Fibroblast of lung (primary cell): ENCODE measurements at regions not wholly inside any gene's neighbourhood (a gene's known extent, or its start where the extent isn't known, plus 50 kb on each side); places are given as distances from the start of the nearest gene placed in this dataset.

ENCODE experiments used
- DNase-seq, 2 donors: peaks; one replicate each; pipeline versions ENCODE4 v3.0.0 to v3.0.0-alpha.2; 2010; ENCODE audit warnings: low read depth in 2 of 2
- H2AFZ ChIP-seq: 2 replicates; pipeline ENCODE4 v1.5.1; 2012; ENCODE audit warnings: low read length, control low read depth, inconsistent platforms
- H3K27ac ChIP-seq: 2 replicates; pipeline ENCODE4 v1.5.1; 2011; ENCODE audit warnings: low read length, control low read depth; ENCODE audit not compliant: insufficient read depth
- H3K27me3 ChIP-seq: 2 replicates; pipeline ENCODE4 v1.5.1; 2011; ENCODE audit warnings: mild to moderate bottlenecking, low read length; ENCODE audit not compliant: control insufficient read depth, insufficient read depth
- H3K36me3 ChIP-seq: 2 replicates; pipeline ENCODE4 v1.5.1; 2011; ENCODE audit warnings: low read length; ENCODE audit not compliant: control insufficient read depth, insufficient read depth
- H3K4me1 ChIP-seq: 2 replicates; pipeline ENCODE4 v1.5.1; 2011; ENCODE audit warnings: low read length; ENCODE audit not compliant: control insufficient read depth, insufficient read depth; ENCODE audit errors: extremely low read depth
- H3K4me2 ChIP-seq: 2 replicates; pipeline ENCODE4 v1.5.1; 2011; ENCODE audit warnings: low read length, control low read depth; ENCODE audit not compliant: insufficient read depth; ENCODE audit errors: extremely low read depth
- H3K4me3 ChIP-seq, 4 experiments: fragments of 200-600 bp in 1 of 4; sonication (generic) in 1 of 4; replicated peaks in 1 of 4; 2 replicates each; pipeline ENCODE4 v1.5.1; 2011 to 2016; ENCODE audit warnings: low read length in 4 of 4, low read depth in 3 of 4, mild to moderate bottlenecking in 3 of 4, control low read depth in 2 of 4, inconsistent platforms in 1 of 4, mixed read lengths in 1 of 4; ENCODE audit not compliant: insufficient read depth in 1 of 4; ENCODE audit errors: control extremely low read depth in 1 of 4
- H3K79me2 ChIP-seq: 2 replicates; pipeline ENCODE4 v1.5.1; 2012; ENCODE audit warnings: mild to moderate bottlenecking, low read length, inconsistent platforms; ENCODE audit not compliant: control insufficient read depth, insufficient read depth
- H3K9ac ChIP-seq: 2 replicates; pipeline ENCODE4 v1.5.1; 2011; ENCODE audit warnings: mild to moderate bottlenecking, low read length, control low read depth; ENCODE audit not compliant: insufficient read depth
- H3K9me3 ChIP-seq: 2 replicates; pipeline ENCODE4 v1.5.1; 2012; ENCODE audit warnings: low read depth, low read length; ENCODE audit not compliant: control insufficient read depth, insufficient read depth
- H4K20me1 ChIP-seq: 2 replicates; pipeline ENCODE4 v1.5.1; 2011; ENCODE audit warnings: low read length; ENCODE audit not compliant: control insufficient read depth, insufficient read depth; ENCODE audit errors: extremely low read depth
- EZH2 ChIP-seq: IDR thresholded peaks from 2 replicates; pipeline ENCODE4 v1.5.1; 2012; ENCODE audit warnings: low read length, control low read depth, mild to moderate bottlenecking; ENCODE audit errors: missing control alignments
- TF ChIP-seq, protein P1 (sequence below), 2 donors: IDR thresholded peaks in 1 of 2; conservative IDR thresholded peaks in 1 of 2; 1 replicate in 1 of 2; 2 replicates in 1 of 2; pipeline ENCODE4 v1.5.1; 2011 to 2012; ENCODE audit warnings: low read length in 2 of 2, control low read depth in 1 of 2, inconsistent platforms in 1 of 2, low read depth in 1 of 2, mild to moderate bottlenecking in 1 of 2

DNA sequence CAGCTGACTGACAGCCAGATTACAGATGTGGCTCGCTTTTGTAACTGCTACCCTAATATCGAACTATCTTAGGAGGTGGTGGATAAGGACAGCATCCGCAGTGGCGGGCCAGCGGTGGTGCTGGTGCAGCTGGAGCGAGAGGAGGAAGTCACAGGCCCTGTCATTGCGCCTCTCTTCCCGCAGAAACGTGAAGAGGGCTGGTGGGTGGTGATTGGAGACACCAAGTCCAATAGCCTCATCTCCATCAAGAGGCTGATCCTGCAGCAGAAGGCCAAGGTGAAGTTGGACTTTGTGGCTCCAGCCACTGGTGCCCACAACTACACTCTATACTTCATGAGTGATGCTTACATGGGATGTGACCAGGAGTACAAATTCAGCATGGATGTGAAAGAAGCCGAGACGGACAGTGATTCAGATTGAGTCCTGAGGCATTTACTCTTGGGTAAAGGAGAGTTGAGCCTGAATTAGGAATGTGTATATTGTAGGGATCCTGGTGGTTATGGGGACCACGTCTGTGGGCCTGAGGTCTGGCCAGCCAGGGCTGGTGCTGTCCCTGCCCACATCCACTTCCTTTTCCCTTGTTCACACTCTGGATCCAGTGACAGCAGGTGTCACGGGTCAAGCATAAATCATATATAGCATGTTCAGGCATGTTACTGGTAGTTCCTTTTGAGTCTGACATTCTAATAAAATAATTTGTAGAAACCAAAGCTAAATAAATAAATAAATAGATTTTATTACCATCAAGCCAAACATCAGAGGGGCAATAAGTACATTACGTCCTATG, 89.0 kb upstream of the SMURF2 start:
- no peak overlapping the region for H3K4me3 ChIP-seq
- no peak for TF ChIP-seq EZH2
- TF ChIP-seq, protein P1, sequence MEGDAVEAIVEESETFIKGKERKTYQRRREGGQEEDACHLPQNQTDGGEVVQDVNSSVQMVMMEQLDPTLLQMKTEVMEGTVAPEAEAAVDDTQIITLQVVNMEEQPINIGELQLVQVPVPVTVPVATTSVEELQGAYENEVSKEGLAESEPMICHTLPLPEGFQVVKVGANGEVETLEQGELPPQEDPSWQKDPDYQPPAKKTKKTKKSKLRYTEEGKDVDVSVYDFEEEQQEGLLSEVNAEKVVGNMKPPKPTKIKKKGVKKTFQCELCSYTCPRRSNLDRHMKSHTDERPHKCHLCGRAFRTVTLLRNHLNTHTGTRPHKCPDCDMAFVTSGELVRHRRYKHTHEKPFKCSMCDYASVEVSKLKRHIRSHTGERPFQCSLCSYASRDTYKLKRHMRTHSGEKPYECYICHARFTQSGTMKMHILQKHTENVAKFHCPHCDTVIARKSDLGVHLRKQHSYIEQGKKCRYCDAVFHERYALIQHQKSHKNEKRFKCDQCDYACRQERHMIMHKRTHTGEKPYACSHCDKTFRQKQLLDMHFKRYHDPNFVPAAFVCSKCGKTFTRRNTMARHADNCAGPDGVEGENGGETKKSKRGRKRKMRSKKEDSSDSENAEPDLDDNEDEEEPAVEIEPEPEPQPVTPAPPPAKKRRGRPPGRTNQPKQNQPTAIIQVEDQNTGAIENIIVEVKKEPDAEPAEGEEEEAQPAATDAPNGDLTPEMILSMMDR (conservative IDR thresholded peaks at IDR 0.05 in 1 of 2, IDR thresholded peaks at IDR 0.05 in 1 of 2; ENCODE audit: low read depth in 1 of 2, low read length in 2 of 2): no peak
- H3K79me2 ChIP-seq: no peaks in the 10 kb centered on the region
- H3K4me2 ChIP-seq: no peak overlapping the region
- no peaks in the 10 kb centered on the region for H3K9me3 ChIP-seq
- H3K36me3 ChIP-seq: peaks cover 4% of the 10 kb centered on the region
- no peak overlapping the region for H3K9ac ChIP-seq
- H2AFZ ChIP-seq: no peak overlapping the region
- H3K4me1 ChIP-seq: no peaks in the 10 kb centered on the region
- H3K27me3 ChIP-seq: no peaks in the 10 kb centered on the region
- no peaks in the 10 kb centered on the region for H4K20me1 ChIP-seq
- no peak overlapping the region for H3K27ac ChIP-seq
- DNase-seq: no peak

DNA sequence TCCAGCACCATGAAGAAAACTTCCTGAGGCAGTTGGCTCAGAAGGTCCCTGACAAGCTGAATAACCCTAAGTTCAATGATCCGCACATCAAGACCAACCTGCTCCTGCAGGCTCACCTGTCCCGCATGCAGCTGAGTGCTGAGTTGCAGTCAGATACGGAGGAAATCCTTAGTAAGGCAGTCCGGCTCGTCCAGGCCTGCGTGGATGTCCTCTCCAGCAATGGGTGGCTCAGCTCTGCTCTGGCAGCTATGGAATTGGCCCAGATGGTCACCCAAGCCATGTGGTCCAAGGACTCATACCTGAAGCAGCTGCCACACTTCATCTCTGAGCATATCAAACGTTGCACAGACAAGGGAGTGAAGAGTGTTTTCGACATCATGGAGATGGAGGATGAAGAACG, 88.4 kb upstream of the SMURF2 start:
- Histone ChIP-seq H2AFZ (no peak overlapping the region), H3K4me2 (no peak overlapping the region), H3K9me3 (no peaks in the 10 kb centered on the region), H3K79me2 (no peaks in the 10 kb centered on the region), H3K4me1 (no peaks in the 10 kb centered on the region), H3K9ac (no peak overlapping the region), H3K27ac (no peak overlapping the region), H3K36me3 (peaks cover 4% of the 10 kb centered on the region), H4K20me1 (no peaks in the 10 kb centered on the region), H3K4me3 (no peak overlapping the region), H3K27me3 (no peaks in the 10 kb centered on the region)
- TF ChIP-seq EZH2: no peak
- TF ChIP-seq, protein P1 (conservative IDR thresholded peaks at IDR 0.05 in 1 of 2, IDR thresholded peaks at IDR 0.05 in 1 of 2; ENCODE audit: low read depth in 1 of 2, low read length in 2 of 2): no peak
- DNase-seq: no peak

DNA sequence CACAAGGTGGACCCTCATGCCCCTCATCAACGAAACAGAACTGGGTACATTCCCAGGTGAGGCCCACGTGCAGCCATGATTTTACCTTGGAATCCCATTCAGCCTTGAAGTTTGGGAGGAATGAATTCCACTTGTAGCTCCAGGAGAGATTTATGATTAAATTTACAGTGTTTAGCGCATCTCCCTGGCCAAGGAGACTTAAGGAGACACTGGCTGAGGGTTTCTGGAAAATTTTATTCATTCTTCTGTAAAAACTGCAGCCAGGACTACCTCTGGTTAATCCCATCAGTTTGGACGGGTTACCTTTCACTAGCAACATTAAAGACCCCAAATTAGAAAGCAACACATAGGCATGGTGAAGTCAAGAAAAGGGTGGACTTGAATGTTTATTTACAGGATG, 87.2 kb upstream of the SMURF2 start:
- no peaks in the 10 kb centered on the region for H3K9me3 ChIP-seq
- H3K9ac ChIP-seq: no peak overlapping the region
- H3K4me2 ChIP-seq: no peak overlapping the region
- no peak overlapping the region for H3K4me3 ChIP-seq
- DNase-seq: no peak
- no peaks in the 10 kb centered on the region for H3K79me2 ChIP-seq
- no peaks in the 10 kb centered on the region for H4K20me1 ChIP-seq
- no peaks in the 10 kb centered on the region for H3K4me1 ChIP-seq
- no peak overlapping the region for H2AFZ ChIP-seq
- no peaks in the 10 kb centered on the region for H3K27me3 ChIP-seq
- no peak overlapping the region for H3K27ac ChIP-seq
- H3K36me3 ChIP-seq: peaks cover 4% of the 10 kb centered on the region
- no peak for TF ChIP-seq EZH2
- TF ChIP-seq, protein P1 (conservative IDR thresholded peaks at IDR 0.05 in 1 of 2, IDR thresholded peaks at IDR 0.05 in 1 of 2; ENCODE audit: low read depth in 1 of 2, low read length in 2 of 2): no peak
